ENCODE measurements at regions not wholly inside any gene's neighbourhood (a gene's known extent, or its start where the extent isn't known, plus 50 kb on each side); places are given as distances from the start of the nearest gene placed in this dataset.

DNA sequence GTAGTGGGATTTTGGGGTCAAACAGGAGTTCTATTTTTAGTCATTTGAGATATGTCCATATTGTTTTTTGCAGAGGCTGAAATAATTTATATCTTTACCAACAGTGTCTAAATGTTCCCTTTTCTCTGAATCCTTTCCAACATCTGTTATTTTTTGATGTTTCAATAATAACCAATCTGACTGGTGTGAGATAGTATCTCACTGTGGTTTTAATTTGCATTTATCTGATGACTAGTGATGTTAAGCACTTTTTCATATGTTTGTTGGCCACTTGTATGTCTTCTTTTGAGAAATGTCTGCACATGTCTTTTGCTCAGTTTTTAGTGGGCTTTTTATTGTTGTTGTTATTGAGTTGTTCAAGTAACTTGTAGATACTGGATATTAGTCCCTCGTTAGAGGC lies 1325.0 kb downstream of the BRINP3 start:
- no peak for DNase-seq (ENCODE audit: low spot score)
- TF ChIP-seq, protein P1, sequence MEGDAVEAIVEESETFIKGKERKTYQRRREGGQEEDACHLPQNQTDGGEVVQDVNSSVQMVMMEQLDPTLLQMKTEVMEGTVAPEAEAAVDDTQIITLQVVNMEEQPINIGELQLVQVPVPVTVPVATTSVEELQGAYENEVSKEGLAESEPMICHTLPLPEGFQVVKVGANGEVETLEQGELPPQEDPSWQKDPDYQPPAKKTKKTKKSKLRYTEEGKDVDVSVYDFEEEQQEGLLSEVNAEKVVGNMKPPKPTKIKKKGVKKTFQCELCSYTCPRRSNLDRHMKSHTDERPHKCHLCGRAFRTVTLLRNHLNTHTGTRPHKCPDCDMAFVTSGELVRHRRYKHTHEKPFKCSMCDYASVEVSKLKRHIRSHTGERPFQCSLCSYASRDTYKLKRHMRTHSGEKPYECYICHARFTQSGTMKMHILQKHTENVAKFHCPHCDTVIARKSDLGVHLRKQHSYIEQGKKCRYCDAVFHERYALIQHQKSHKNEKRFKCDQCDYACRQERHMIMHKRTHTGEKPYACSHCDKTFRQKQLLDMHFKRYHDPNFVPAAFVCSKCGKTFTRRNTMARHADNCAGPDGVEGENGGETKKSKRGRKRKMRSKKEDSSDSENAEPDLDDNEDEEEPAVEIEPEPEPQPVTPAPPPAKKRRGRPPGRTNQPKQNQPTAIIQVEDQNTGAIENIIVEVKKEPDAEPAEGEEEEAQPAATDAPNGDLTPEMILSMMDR (IDR thresholded peaks at IDR 0.05; ENCODE audit: extremely low read depth, missing control alignments), result no peak

DNA sequence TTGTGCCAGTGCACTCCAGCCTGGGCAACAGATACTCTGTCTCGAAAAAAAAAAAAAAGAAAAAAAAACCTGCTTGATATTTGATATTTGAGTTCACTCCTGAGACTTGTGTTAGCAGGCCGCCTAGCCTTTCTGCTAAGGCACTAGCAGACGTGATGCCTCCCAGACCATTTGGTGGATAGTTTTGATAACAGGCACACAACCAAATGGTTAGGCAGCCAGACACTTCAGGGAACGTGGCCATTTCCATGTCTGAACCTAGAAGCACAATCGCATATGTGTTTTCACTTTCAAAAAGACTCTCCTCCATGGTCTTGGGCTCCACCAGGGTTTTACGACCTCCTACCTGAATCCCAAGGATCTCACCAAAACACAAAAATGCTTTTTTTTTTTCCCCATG lies 1319.5 kb downstream of the BRINP3 start:
- no peak for DNase-seq (ENCODE audit: low spot score)
- TF ChIP-seq, protein P1 (IDR thresholded peaks at IDR 0.05; ENCODE audit: extremely low read depth, missing control alignments), result no peak

DNA sequence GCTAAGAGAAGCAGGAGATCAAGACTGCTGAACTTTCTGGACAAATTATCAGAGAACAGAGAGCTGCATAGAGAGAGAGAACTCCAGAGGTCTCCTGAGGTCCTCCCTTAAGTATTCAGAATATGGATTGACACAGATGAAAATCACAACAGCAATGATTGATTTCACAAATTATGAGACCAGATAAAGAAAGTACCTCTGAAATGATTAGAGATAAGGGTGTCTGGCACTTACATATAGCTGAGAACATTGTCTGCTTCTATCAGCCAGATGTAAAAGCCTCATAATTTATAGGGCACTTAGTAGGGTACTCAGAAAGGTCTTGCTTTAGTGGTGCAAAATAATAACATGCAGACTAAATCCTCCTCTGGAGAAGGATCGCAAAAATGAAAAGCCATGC lies 1301.8 kb downstream of the BRINP3 start:
- TF ChIP-seq, protein P1 (IDR thresholded peaks at IDR 0.05; ENCODE audit: extremely low read depth, missing control alignments), result no peak
- DNase-seq (ENCODE audit: low spot score), result no peak

DNA sequence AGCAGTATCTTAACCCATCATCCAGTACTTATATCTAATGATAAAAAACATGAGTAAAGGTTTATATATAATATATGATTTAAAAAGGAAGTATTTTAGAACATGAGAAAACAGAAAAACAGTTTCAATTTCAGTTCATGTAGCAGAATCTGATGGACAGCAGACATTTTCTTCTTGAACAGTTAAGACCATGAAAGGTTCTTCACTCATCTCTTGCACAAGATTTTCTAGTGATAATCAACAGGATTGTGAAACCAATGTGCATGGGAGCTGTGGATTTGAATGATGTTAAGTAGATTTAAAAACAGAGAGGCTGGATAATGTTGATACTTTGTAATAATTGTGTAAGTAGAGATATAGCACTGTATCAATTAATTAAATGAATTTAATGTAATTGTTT lies 1297.6 kb downstream of the BRINP3 start:
- TF ChIP-seq, protein P1 (IDR thresholded peaks at IDR 0.05; ENCODE audit: extremely low read depth, missing control alignments), result no peak
- no peak for DNase-seq (ENCODE audit: low spot score)

DNA sequence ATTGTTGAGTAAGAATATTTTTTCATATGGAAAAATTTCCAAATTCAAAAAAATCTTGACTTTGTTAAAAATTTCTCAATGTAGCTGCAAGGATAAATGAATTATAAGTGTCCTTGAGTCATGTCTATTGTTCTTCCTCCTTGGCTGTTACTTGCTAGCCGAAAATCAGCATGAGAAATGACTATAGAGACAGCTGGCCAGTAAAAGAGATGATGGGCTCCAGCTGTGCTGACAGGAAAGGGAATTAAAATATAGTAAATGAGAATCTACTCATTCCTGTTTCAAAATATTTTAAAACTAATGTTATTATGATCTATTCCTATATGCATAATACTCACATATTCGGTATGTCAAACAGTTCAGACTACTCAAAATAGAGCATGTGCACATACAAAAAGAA lies 1292.6 kb downstream of the BRINP3 start:
- DNase-seq (ENCODE audit: low spot score), result no peak
- TF ChIP-seq, protein P1 (IDR thresholded peaks at IDR 0.05; ENCODE audit: extremely low read depth, missing control alignments), result no peak

DNA sequence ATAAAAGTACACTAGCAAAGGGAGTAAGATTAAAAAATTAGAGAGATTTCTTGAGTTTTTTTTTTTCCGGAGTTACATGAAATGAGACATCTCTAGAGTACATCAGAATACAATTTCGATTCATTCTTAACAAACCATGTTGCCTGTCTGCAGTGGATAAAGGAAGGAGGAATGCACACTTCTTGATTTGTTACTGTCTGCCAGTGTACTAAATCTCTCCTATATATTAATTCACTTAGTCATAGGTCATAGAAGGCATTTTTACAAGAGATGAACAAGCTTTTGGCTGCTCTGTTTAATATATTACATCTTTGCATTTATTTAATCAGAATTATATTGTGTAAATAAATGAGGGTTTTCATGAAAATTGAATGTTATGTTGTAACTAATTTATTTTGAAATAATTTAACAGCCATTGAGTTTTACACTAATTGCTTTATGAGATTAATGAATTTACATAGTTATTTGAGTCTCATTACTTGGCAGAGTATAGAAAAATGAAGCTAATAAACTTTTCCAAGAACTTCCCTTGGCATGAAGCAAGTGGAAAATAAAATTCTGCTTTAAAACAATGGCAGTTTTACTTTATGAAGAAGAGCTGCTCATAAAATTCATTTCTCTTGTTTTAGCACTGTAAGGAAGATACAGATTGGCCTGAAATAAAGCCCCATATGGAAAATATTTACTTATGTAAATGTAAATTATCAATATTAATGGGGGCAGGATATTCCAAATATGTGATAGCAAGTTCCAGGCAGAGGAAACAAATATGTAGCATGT lies 1284.7 kb downstream of the BRINP3 start:
- TF ChIP-seq, protein P1 (IDR thresholded peaks at IDR 0.05; ENCODE audit: extremely low read depth, missing control alignments), result no peak
- DNase-seq (ENCODE audit: low spot score), result no peak

DNA sequence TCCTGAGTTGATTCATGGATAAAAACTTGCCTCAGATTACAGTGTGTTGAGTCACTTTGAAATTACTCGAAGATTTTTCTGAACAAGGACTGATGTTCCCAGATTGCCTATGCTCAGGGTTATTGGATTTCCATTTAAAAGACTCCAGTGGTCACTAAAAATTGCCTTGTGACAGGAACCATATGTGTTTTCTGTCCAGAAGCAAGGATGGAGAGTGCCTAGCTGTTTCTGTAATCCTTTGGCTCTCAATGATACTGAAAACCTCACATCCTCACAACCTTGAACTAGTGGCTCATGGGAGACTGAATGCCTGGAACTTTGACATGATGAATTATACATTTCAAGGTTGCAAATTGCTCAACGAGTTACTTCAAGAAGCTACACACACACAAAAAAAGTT lies 1271.8 kb downstream of the BRINP3 start:
- no peak for DNase-seq (ENCODE audit: low spot score)
- TF ChIP-seq, protein P1 (IDR thresholded peaks at IDR 0.05; ENCODE audit: extremely low read depth, missing control alignments), result no peak
